Prostate gland (tissue), 2 donors: ENCODE measurements at regions not wholly inside any gene's neighbourhood (a gene's known extent, or its start where the extent isn't known, plus 50 kb on each side); places are given as distances from the start of the nearest gene placed in this dataset.

Source experiments
- DNase-seq: peaks from one replicate; pipeline ENCODE4 v3.0.0-alpha.2; 2019; ENCODE audit warnings: low spot score
- H3K27ac ChIP-seq, 2 donors: fragments of 200-600 bp; sonication (generic); 2 replicates each; pipeline ENCODE4 v1.5.1; 2017 to 2019
- H3K27me3 ChIP-seq: fragments of 200-600 bp; sonication (generic); replicated peaks from 2 replicates; pipeline ENCODE4 v1.5.1; 2019; ENCODE audit not compliant: insufficient read depth
- H3K36me3 ChIP-seq, 2 donors: fragments of 200-600 bp; sonication (generic); 1 replicate in 1 of 2; 2 replicates in 1 of 2; pipeline versions ENCODE4 v1.5.1 to v1.8.1; 2017 to 2019
- H3K4me1 ChIP-seq: fragments of 200-600 bp; sonication (generic); replicated peaks from 2 replicates; pipeline ENCODE4 v1.5.1; 2019
- H3K4me3 ChIP-seq, 2 donors: fragments of 200-600 bp; sonication (generic); 2 replicates each; pipeline ENCODE4 v1.5.1; 2017 to 2019
- H3K9me3 ChIP-seq: fragments of 200-600 bp; sonication (generic); 2 replicates; pipeline ENCODE4 v1.5.1; 2017
- POLR2A ChIP-seq: fragments of 450-650 bp; IDR thresholded peaks from one replicate; pipeline ENCODE4 v1.6.1; 2016; ENCODE audit warnings: antibody characterized with exemption, mild to moderate bottlenecking
- POLR2AphosphoS5 ChIP-seq: sonication (generic); formaldehyde crosslinking; IDR thresholded peaks from one replicate; pipeline ENCODE4 v1.6.1; 2017; ENCODE audit warnings: antibody characterized with exemption
- WGBS: methylation state at CpG from one replicate; pipeline ENCODE4 v1.1.5; 2018; 5-methylcytosine and 5-hydroxymethylcytosine counted together
- intact Hi-C: fragments of 100-400 bp; cut with DNase I; formaldehyde crosslinking; loops from one replicate; pipeline ENCODE4 v1.14.2; 2022
- TF ChIP-seq, protein P1 (sequence below), 4 experiments: fragments of 200-600 bp in 2 of 4; fragments of 450-650 bp in 2 of 4; sonication (generic) in 2 of 4; IDR thresholded peaks; 1 replicate in 3 of 4; 2 replicates in 1 of 4; pipeline ENCODE4 v1.5.1; 2016 to 2019; ENCODE audit warnings: antibody characterized with exemption in 4 of 4, mild to moderate bottlenecking in 2 of 4, moderate library complexity in 2 of 4

DNA sequence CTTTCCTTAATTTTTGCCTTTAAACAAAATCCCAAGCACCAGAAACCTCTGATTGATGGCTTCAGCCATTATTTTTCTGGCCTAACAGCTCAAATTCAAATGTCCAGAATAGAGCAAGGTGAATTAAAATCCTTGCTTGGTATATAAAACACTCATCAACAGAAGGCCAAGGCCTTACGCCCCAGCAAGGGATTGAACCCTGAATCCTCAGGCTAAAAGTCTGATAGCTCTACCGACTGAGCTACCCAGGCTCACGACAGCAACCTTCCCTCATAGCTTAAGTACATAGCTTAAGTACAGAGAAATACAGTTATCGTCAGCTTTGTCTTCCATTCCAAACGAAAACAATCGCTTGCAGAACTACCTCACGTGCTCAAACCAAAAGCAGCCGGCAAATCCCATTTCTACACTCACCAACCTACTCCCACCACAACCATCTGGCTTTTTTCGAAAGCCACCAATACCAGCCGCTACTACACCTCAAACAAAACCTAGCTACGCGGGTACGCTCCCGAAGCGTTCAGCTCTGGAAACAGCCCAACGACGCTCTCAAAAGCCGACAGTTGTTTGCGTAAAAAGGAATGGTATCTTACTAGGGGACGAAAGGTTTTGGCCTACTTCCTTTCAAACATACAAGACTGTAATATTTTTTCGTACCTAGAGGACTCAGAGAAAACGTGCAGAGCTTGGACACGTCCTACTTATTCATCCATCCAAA is 167.5 kb downstream of the GPX5 start:
- Histone ChIP-seq H3K27me3 (peaks cover 3% of the 10 kb centered on the region), H3K4me3 (no peak overlapping the region), H3K27ac (no peak overlapping the region), H3K36me3 (no peaks in the 10 kb centered on the region), H3K9me3 (no peaks in the 10 kb centered on the region), H3K4me1 (no peaks in the 10 kb centered on the region)
- no peak for DNase-seq
- intact Hi-C loops = no loop called here
- TF ChIP-seq POLR2A (no peak), POLR2AphosphoS5 (no peak)
- TF ChIP-seq, protein P1, sequence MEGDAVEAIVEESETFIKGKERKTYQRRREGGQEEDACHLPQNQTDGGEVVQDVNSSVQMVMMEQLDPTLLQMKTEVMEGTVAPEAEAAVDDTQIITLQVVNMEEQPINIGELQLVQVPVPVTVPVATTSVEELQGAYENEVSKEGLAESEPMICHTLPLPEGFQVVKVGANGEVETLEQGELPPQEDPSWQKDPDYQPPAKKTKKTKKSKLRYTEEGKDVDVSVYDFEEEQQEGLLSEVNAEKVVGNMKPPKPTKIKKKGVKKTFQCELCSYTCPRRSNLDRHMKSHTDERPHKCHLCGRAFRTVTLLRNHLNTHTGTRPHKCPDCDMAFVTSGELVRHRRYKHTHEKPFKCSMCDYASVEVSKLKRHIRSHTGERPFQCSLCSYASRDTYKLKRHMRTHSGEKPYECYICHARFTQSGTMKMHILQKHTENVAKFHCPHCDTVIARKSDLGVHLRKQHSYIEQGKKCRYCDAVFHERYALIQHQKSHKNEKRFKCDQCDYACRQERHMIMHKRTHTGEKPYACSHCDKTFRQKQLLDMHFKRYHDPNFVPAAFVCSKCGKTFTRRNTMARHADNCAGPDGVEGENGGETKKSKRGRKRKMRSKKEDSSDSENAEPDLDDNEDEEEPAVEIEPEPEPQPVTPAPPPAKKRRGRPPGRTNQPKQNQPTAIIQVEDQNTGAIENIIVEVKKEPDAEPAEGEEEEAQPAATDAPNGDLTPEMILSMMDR (IDR thresholded peaks at IDR 0.05) = no peak
- 61% methylated on average over 23 of the region's 23 CpGs for WGBS

- DNase-seq = no peak
- TF ChIP-seq POLR2AphosphoS5 = no peak
- TF ChIP-seq, protein P1 (IDR thresholded peaks at IDR 0.05) = no peak
- no peak for TF ChIP-seq POLR2A
- no peak overlapping the region for H3K4me3 ChIP-seq
- no peak overlapping the region for H3K27ac ChIP-seq
- H3K36me3 ChIP-seq = no peaks in the 10 kb centered on the region
- WGBS = 56% methylated on average over 26 of the region's 26 CpGs
- H3K9me3 ChIP-seq = no peaks in the 10 kb centered on the region
- H3K27me3 ChIP-seq = peaks cover 3% of the 10 kb centered on the region
- intact Hi-C loops = no loop called here
- H3K4me1 ChIP-seq = no peaks in the 10 kb centered on the region
Observed at GRCh38 chr6:28693751-28694443, 168.2 kb downstream of the GPX5 start.

GRCh38 chr6:28695715-28696114 is 170.0 kb downstream of the GPX5 start:
- Histone ChIP-seq H3K4me1 (no peaks in the 10 kb centered on the region), H3K27ac (no peak overlapping the region), H3K9me3 (no peaks in the 10 kb centered on the region), H3K27me3 (peaks cover 3% of the 10 kb centered on the region), H3K36me3 (no peaks in the 10 kb centered on the region), H3K4me3 (no peak overlapping the region)
- intact Hi-C loops = no loop called here
- TF ChIP-seq, protein P1 (IDR thresholded peaks at IDR 0.05) = no peak
- no peak for TF ChIP-seq POLR2A
- no peak for DNase-seq
- WGBS = 62% methylated on average over 11 of the region's 11 CpGs

- intact Hi-C loops = no loop called here
- TF ChIP-seq POLR2AphosphoS5 = no peak
- TF ChIP-seq POLR2A = no peak
- TF ChIP-seq, protein P1 (IDR thresholded peaks at IDR 0.05) = no peak
- H3K9me3 ChIP-seq = no peaks in the 10 kb centered on the region
- no peak for DNase-seq
- H3K27ac ChIP-seq = no peak overlapping the region
- WGBS = 50% methylated on average over 14 of the region's 14 CpGs
- H3K36me3 ChIP-seq = no peaks in the 10 kb centered on the region
- no peak overlapping the region for H3K4me3 ChIP-seq
- H3K27me3 ChIP-seq = peaks cover 3% of the 10 kb centered on the region
- H3K4me1 ChIP-seq = no peaks in the 10 kb centered on the region
Observed at GRCh38 chr6:28696167-28696566, 170.5 kb downstream of the GPX5 start.

DNA sequence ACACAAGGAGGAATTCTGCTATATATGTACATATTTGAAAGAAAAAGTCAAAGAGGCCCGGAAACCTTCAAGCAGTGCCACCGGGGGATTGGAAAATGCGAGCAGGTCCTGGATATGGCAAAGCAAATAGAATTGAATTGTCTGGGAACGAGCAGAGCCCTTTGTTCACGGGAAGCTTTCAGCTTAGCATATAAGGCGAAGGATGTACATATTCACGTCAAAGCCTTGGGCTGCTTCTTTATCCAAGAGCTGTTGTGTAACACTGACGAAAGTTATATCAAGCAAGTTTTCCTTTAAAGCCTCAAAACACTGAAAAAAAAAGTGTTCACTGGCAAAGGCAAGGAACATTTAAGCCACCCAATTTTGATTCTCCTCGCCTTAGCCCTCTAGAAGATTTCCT is 171.0 kb downstream of the GPX5 start:
- Histone ChIP-seq H3K9me3 (no peaks in the 10 kb centered on the region), H3K27me3 (peaks cover 3% of the 10 kb centered on the region), H3K27ac (no peak overlapping the region), H3K4me3 (no peak overlapping the region), H3K36me3 (no peaks in the 10 kb centered on the region), H3K4me1 (no peaks in the 10 kb centered on the region)
- intact Hi-C loops = no loop called here
- WGBS = 44% methylated on average over 9 of the region's 9 CpGs
- TF ChIP-seq, protein P1 (IDR thresholded peaks at IDR 0.05) = no peak
- TF ChIP-seq POLR2A (no peak), POLR2AphosphoS5 (no peak)
- DNase-seq = no peak
